Esophagus squamous epithelium (tissue), 5 donors: ENCODE measurements at regions not wholly inside any gene's neighbourhood (a gene's known extent, or its start where the extent isn't known, plus 50 kb on each side); places are given as distances from the start of the nearest gene placed in this dataset.

ENCODE experiments used
- DNase-seq: peaks from one replicate; lab custom pipeline; 2025; lab: John Stamatoyannopoulos, UW
- H3K27ac ChIP-seq, 4 donors: fragments of 200-600 bp; sonication (generic); one replicate each; pipeline ENCODE4 v1.5.1; 2016 to 2019; ENCODE audit warnings: mild to moderate bottlenecking in 1 of 4
- H3K27me3 ChIP-seq, 4 donors: fragments of 200-600 bp; sonication (generic); 1 replicate in 3 of 4; 2 replicates in 1 of 4; pipeline versions ENCODE4 v1.5.1 to v1.6.0; 2017 to 2021; ENCODE audit warnings: antibody characterized with exemption in 1 of 4
- H3K36me3 ChIP-seq, 3 donors: fragments of 200-600 bp; sonication (generic); one replicate each; pipeline ENCODE4 v1.5.1; 2016 to 2019
- H3K4me1 ChIP-seq, 3 donors: fragments of 200-600 bp; sonication (generic); one replicate each; pipeline ENCODE4 v1.5.1; 2017 to 2019
- H3K4me3 ChIP-seq, 4 donors: fragments of 200-600 bp; sonication (generic); 1 replicate in 3 of 4; 2 replicates in 1 of 4; pipeline ENCODE4 v1.5.1; 2016 to 2019; ENCODE audit warnings: mild to moderate bottlenecking in 2 of 4, moderate library complexity in 1 of 4
- H3K9me3 ChIP-seq, 3 donors: fragments of 200-600 bp; sonication (generic); one replicate each; pipeline ENCODE4 v1.5.1; 2016 to 2019
- POLR2A ChIP-seq, 4 donors: fragments of 450-650 bp; IDR thresholded peaks; one replicate each; pipeline ENCODE4 v1.6.1; 2017; ENCODE audit warnings: antibody characterized with exemption in 4 of 4, mild to moderate bottlenecking in 4 of 4, moderate library complexity in 3 of 4
- WGBS, 2 donors: methylation state at CpG; one replicate each; pipeline ENCODE4 v1.1.5; 2018; 5-methylcytosine and 5-hydroxymethylcytosine counted together
- intact Hi-C: fragments of 100-400 bp; cut with DNase I; formaldehyde crosslinking; loops from one replicate; pipeline ENCODE4 v1.15.0; 2022
- TF ChIP-seq, protein P1 (sequence below), 6 experiments: fragments of 450-650 bp in 4 of 6; fragments of 200-600 bp in 2 of 6; sonication (generic) in 2 of 6; IDR thresholded peaks; one replicate each; pipeline ENCODE4 v1.5.1; 2016 to 2019; ENCODE audit warnings: antibody characterized with exemption in 6 of 6, mild to moderate bottlenecking in 4 of 6, moderate library complexity in 4 of 6
- donor health status: DM: yes; HTN: yes; CAD: no.

DNA sequence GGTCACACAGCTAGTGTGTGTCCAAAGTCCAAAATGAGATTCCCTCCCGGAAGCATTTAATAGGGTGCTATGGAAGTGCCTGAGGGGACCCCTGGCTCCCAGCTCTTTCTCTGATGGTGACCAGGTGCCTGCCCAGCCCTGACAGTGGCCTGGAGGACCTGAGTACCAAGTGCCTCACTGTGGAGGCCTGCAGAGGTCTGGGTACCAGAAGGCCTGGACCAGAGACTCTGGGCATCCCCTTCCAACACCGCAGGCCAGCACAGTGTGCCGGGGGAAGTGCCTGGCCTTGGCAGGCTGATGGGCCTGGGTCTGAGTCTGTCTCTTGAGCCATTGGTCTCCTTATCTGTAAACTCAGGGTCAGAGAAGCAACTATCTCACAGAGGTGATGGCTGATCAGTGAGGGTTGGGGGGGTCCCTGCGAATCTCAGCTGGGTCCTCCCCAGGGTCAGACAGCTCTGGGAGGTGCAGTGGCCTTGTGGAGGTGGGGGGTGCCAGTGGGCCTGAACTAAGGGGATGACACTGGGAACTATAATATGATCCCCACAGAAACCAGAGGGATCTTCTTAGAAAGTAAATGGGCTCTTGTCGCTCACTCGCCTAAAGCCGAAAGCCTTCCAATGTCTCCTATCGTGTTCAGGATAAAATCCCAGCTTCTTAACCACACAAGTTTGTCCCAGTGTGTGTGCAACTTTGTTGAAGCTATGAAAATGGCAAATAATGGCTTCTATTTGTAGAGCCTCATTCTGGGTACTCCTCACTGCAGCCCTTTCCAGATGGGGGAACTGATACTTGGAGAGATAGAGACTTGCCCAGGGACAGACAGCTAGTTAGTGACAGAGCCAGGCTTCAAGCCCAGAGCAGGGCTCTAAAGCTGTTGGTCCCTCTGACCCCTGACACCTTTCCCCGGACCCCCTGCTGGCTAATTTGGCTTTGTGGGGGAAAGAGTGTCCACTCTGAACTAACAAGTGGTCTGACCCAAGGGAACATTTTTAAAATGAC is 225.1 kb downstream of the TFCP2L1 start:
- TF ChIP-seq, protein P1, sequence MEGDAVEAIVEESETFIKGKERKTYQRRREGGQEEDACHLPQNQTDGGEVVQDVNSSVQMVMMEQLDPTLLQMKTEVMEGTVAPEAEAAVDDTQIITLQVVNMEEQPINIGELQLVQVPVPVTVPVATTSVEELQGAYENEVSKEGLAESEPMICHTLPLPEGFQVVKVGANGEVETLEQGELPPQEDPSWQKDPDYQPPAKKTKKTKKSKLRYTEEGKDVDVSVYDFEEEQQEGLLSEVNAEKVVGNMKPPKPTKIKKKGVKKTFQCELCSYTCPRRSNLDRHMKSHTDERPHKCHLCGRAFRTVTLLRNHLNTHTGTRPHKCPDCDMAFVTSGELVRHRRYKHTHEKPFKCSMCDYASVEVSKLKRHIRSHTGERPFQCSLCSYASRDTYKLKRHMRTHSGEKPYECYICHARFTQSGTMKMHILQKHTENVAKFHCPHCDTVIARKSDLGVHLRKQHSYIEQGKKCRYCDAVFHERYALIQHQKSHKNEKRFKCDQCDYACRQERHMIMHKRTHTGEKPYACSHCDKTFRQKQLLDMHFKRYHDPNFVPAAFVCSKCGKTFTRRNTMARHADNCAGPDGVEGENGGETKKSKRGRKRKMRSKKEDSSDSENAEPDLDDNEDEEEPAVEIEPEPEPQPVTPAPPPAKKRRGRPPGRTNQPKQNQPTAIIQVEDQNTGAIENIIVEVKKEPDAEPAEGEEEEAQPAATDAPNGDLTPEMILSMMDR (IDR thresholded peaks at IDR 0.05) = no peak
- TF ChIP-seq POLR2A (IDR thresholded peaks at IDR 0.05) = no peak
- Histone ChIP-seq H3K36me3 (no peaks in the 10 kb centered on the region), H3K27ac (no peak overlapping the region), H3K4me1 (peaks cover 0 to 9% (median 0%) of the 10 kb centered on the region in 3 donors), H3K27me3 (peaks cover 0 to 55% (median 0%) of the 10 kb centered on the region in 4 donors), H3K9me3 (no peaks in the 10 kb centered on the region), H3K4me3 (no peak overlapping the region)
- intact Hi-C loops = no loop called here
- DNase-seq = no peak
- 89 to 93% methylated on average over 6 of the region's 9 CpGs for WGBS, 2 donors

DNA sequence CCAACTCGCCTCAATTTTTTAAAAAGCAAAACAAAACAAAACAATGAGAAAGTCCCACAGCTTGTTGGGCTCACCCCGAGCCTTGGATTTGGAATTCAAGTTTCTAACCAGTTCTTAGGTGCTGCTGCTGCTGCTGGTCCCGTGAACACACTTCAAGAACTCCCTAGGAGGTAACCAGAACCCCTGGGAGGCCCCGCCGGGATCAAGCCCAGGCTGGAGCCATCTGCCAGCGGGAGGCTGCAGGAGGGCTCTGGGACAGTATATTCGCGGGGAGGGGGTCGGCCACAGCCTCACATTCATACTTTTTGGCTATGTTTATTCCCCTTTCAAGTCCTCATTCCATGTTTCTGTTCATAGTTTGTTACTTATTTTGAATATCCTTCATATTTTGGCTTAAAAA is 223.4 kb downstream of the TFCP2L1 start:
- no peak overlapping the region for H3K4me3 ChIP-seq
- peaks cover 0 to 66% (median 0%) of the 10 kb centered on the region in 4 donors for H3K27me3 ChIP-seq
- DNase-seq = no peak
- no peaks in the 10 kb centered on the region for H3K36me3 ChIP-seq
- no peak overlapping the region for H3K27ac ChIP-seq
- no peak for TF ChIP-seq POLR2A (IDR thresholded peaks at IDR 0.05)
- TF ChIP-seq, protein P1 (IDR thresholded peaks at IDR 0.05) = no peak
- H3K9me3 ChIP-seq = no peaks in the 10 kb centered on the region
- peaks cover 0 to 9% (median 0%) of the 10 kb centered on the region in 3 donors for H3K4me1 ChIP-seq
- 71 to 74% methylated on average over 9 of the region's 9 CpGs for WGBS, 2 donors
- intact Hi-C loops = no loop called here

DNA sequence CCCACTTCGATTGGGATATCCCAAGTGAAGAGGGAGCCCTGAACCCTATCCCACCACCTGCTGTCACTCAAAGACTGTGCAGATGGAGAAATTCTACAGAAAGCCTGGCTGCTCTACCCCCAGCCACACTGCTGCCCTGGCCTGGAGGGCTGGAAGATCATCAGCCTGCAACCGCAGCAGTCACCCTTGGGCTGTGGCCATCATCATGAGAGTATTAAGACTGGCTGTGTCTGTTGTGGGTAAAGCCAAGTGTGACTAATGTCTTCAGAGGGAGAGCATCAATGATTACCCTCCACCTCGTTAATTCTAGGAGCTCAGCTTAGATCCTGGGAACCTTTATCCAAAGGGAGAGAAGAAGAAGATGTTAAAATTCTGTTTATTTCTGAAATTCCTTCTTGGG is 221.5 kb downstream of the TFCP2L1 start:
- Histone ChIP-seq H3K36me3 (no peaks in the 10 kb centered on the region), H3K4me1 (peaks cover 0 to 4% (median 0%) of the 10 kb centered on the region in 3 donors), H3K27ac (no peak overlapping the region), H3K9me3 (no peaks in the 10 kb centered on the region), H3K27me3 (peaks cover 0 to 72% (median 0%) of the 10 kb centered on the region in 4 donors), H3K4me3 (no peak overlapping the region)
- TF ChIP-seq, protein P1 (IDR thresholded peaks at IDR 0.05) = no peak
- no peak for TF ChIP-seq POLR2A (IDR thresholded peaks at IDR 0.05)
- intact Hi-C loops = no loop called here
- 58 to 88% methylated on average over 1 to 3 of the region's 3 CpGs for WGBS, 2 donors
- no peak for DNase-seq

DNA sequence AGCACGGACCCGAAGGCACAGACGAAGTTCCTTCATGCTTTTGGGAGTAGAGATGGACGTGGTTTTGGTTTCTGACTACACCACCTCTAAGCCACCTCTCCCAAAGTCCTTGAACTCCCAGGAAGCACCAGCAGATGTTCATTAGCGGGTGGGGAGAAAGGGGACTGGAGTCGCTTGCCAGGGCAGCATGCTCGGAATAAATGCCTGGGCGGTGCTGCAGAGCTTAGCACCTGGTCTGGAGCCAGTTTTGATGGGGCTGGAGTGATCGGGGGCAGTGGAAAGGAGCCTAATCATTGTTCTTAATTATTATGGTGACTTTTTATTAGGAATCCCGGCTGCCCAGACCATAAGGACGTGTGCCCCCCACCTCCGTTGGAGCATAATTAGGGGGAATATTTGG is 220.8 kb downstream of the TFCP2L1 start:
- no peak overlapping the region for H3K4me3 ChIP-seq
- no peaks in the 10 kb centered on the region for H3K9me3 ChIP-seq
- intact Hi-C loops = no loop called here
- no peaks in the 10 kb centered on the region for H3K36me3 ChIP-seq
- H3K27ac ChIP-seq = no peak overlapping the region
- WGBS, 2 donors = 46 to 74% methylated on average over 12 of the region's 12 CpGs
- peaks cover 0 to 78% (median 0%) of the 10 kb centered on the region in 4 donors for H3K27me3 ChIP-seq
- H3K4me1 ChIP-seq = no peaks in the 10 kb centered on the region
- no peak for DNase-seq
- TF ChIP-seq POLR2A (IDR thresholded peaks at IDR 0.05) = no peak
- TF ChIP-seq, protein P1 (IDR thresholded peaks at IDR 0.05) = no peak

DNA sequence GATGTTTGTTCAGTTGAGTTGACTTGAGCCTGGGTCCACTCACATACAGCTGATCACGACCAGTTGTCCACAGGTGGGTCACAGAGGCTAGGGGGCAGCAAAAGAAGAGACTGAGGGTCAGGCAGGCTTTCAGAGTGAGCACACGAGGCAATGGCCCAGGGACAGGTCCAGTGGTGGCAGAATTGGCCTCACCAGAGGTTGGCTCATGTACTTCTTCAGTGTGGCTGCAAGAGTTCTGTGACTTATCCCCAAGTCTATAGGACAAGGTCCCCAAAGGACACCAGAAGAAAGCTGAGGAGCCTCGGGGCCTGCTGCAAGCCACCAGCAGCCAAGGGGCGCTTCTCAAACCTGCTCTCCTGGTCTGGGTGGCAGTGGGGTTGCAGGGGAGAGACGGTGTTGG is 219.8 kb downstream of the TFCP2L1 start:
- Histone ChIP-seq H3K4me3 (no peak overlapping the region), H3K27me3 (peaks cover 0 to 89% (median 0%) of the 10 kb centered on the region in 4 donors), H3K27ac (no peak overlapping the region), H3K4me1 (no peaks in the 10 kb centered on the region), H3K9me3 (no peaks in the 10 kb centered on the region), H3K36me3 (no peaks in the 10 kb centered on the region)
- no peak for DNase-seq
- WGBS, 2 donors = 78 to 79% methylated on average over 2 to 4 of the region's 5 CpGs
- intact Hi-C loops = no loop called here
- TF ChIP-seq, protein P1 (IDR thresholded peaks at IDR 0.05) = no peak
